ENCODE measurements at regions not wholly inside any gene's neighbourhood (a gene's known extent, or its start where the extent isn't known, plus 50 kb on each side); places are given as distances from the start of the nearest gene placed in this dataset.

DNA sequence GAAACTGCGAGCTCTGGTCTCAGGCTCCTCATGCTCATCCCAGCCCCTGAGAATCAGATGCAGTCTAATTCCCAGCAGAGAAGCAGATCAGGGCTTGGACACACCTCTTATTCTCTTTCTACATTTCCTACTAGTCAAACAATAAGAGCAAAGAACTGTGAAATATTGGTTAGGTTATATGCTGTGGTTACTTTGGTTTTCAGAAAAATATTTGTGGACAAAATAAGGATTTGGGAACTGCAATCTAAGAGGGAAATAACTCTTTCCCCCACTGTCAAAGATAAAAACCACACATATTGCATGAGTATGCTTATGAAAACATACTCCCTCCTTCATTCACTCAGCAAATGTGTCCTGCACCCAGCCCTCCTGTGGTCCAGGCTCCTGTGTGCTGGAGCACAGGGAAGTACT lies 164.5 kb upstream of the S1PR3 start (continued):
- TF ChIP-seq, protein P1, sequence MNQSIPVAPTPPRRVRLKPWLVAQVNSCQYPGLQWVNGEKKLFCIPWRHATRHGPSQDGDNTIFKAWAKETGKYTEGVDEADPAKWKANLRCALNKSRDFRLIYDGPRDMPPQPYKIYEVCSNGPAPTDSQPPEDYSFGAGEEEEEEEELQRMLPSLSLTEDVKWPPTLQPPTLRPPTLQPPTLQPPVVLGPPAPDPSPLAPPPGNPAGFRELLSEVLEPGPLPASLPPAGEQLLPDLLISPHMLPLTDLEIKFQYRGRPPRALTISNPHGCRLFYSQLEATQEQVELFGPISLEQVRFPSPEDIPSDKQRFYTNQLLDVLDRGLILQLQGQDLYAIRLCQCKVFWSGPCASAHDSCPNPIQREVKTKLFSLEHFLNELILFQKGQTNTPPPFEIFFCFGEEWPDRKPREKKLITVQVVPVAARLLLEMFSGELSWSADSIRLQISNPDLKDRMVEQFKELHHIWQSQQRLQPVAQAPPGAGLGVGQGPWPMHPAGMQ (IDR thresholded peaks at IDR 0.05; ENCODE audit: borderline replicate concordance): no peak
- no peak for TF ChIP-seq NFIC (IDR thresholded peaks at IDR 0.05; ENCODE audit: low read depth, low read length)

DNA sequence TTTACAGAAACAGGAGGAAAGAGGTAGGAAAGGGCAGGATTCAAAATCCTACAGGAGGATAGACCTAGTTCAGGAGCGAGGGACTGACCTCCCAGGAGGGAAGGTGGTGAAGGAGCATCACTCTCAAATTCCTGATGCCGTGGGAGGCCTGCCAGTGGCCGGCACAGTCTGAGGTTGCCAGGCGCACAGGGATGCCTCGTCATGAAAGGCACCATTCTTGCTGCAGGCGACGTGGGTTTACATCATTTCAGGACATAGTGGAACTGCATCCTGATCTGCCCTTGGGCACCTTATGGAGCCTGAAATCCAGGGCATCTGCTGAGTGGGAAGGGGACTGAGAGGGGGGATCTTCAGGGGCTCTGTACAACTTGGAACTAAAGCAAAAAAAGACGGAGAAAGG lies 163.2 kb upstream of the S1PR3 start:
- intact Hi-C loops (cut with micrococcal nuclease; ENCODE audit: unreplicated experiment) (no loop called here), in situ Hi-C loops (cut with MboI) (no loop called here)
- Histone ChIP-seq H3K4me1 (ENCODE audit: control insufficient read depth, insufficient read depth, low read length) (no peaks in the 10 kb centered on the region), H3K27ac (ENCODE audit: control insufficient read depth, insufficient read depth) (no peak overlapping the region), H4K20me1 (ENCODE audit: control insufficient read depth, insufficient read depth) (no peaks in the 10 kb centered on the region), H3K9me3 (replicated peaks; ENCODE audit: control insufficient read depth, insufficient read depth, low read length) (no peaks in the 10 kb centered on the region; the same call in 2 of the 3 replicates), H3K4me2 (ENCODE audit: control insufficient read depth, insufficient read depth) (no peak overlapping the region), H3K4me3 (no peak overlapping the region), H3K27me3 (replicated peaks in 1 of 2; ENCODE audit: control insufficient read depth in 2 of 2, insufficient read depth in 2 of 2, low read length in 1 of 2) (no peaks in the 10 kb centered on the region; a peak in 1 of 4 replicates), H2AFZ (ENCODE audit: control insufficient read depth, low read depth, low read length) (no peak overlapping the region), H3K79me2 (ENCODE audit: control insufficient read depth, insufficient read depth, low read length) (no peaks in the 10 kb centered on the region), H3K36me3 (ENCODE audit: control insufficient read depth in 2 of 2, insufficient read depth in 2 of 2, low read length in 1 of 2) (no peaks in the 10 kb centered on the region), H3K9ac (ENCODE audit: control insufficient read depth, insufficient read depth, low read length) (no peak overlapping the region)
- ChIA-PET POLR2A (no interaction called here), SMC1A (ENCODE audit: uncharacterized antibody, unreplicated experiment) (no interaction called here), CTCF (no interaction called here), RAD21 (ENCODE audit: unreplicated experiment) (no interaction called here)
- DNase-seq (ENCODE audit: low read depth, low spot score) (no peak), ATAC-seq (no peak), FAIRE-seq (no peak)
- BruUV-seq (replicated peaks): no TSS peak
- 15% methylated on average over 8 of the region's 8 CpGs for WGBS (ENCODE audit: insufficient coverage, insufficient replicate concordance, low lambda C conversion rate, missing lambda C conversion rate)
- TF ChIP-seq HDAC6 (IDR thresholded peaks at IDR 0.05; ENCODE audit: unreplicated experiment) (no peak), LARP7 (IDR thresholded peaks at IDR 0.05) (no peak), EGR1 (IDR thresholded peaks at IDR 0.05; ENCODE audit: borderline replicate concordance in 1 of 2, low read depth in 2 of 2, low read length in 2 of 2) (no peak), IKZF1 (conservative IDR thresholded peaks at IDR 0.05) (no peak), SMARCA5 (IDR thresholded peaks at IDR 0.05) (no peak), MXI1 (IDR thresholded peaks at IDR 0.05; ENCODE audit: low read depth, low read length) (no peak), KLF5 (IDR thresholded peaks at IDR 0.05; ENCODE audit: partially characterized antibody) (no peak), NFYA (IDR thresholded peaks at IDR 0.05; ENCODE audit: borderline replicate concordance, low read depth, low read length) (no peak), TBL1XR1 (IDR thresholded peaks at IDR 0.05; ENCODE audit: low read depth, low read length) (no peak), ETV6 (conservative IDR thresholded peaks at IDR 0.05 in 1 of 2, IDR thresholded peaks at IDR 0.05 in 1 of 2; ENCODE audit: borderline replicate concordance in 1 of 2, low read depth in 1 of 2) (no peak)
- TF ChIP-seq, protein P1 (IDR thresholded peaks at IDR 0.05; ENCODE audit: borderline replicate concordance): no peak
- TF ChIP-seq, protein P2, sequence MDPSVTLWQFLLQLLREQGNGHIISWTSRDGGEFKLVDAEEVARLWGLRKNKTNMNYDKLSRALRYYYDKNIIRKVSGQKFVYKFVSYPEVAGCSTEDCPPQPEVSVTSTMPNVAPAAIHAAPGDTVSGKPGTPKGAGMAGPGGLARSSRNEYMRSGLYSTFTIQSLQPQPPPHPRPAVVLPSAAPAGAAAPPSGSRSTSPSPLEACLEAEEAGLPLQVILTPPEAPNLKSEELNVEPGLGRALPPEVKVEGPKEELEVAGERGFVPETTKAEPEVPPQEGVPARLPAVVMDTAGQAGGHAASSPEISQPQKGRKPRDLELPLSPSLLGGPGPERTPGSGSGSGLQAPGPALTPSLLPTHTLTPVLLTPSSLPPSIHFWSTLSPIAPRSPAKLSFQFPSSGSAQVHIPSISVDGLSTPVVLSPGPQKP (IDR thresholded peaks at IDR 0.05; ENCODE audit: low read depth, low read length): no peak
